NCI-H510A treated with DMSO at 0.1 percent for 48 hours (cell line): ENCODE measurements at regions not wholly inside any gene's neighbourhood (a gene's known extent, or its start where the extent isn't known, plus 50 kb on each side); places are given as distances from the start of the nearest gene placed in this dataset.
"Not testable (repeated sequence)": the region's sequence is repeated elsewhere in the genome, so short reads cannot be mapped to it uniquely, and the experiment has no call there.

Source experiments
- DNase-seq: peaks from one replicate; lab custom pipeline; 2025; lab: John Stamatoyannopoulos, UW

DNA sequence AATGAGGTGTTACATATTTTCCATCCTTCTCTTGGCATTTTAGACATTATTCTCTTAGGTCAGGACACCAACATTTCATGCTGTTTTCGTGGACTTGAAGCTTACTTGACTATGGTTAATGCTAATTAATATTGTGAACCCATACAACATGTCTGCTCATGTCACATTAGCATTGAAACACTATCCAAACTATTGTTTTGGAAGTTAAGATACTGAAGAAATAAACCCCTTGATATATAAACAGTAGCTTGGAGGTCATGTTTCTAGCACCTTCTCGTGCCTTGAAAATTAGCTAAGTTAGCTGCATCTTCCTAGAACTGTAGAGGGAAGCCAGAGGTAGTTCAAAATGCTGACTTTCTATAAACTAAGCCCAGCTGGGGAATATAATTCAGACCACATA, 288.8 kb downstream of the LTN1 start:
- DNase-seq, result no peak

DNA sequence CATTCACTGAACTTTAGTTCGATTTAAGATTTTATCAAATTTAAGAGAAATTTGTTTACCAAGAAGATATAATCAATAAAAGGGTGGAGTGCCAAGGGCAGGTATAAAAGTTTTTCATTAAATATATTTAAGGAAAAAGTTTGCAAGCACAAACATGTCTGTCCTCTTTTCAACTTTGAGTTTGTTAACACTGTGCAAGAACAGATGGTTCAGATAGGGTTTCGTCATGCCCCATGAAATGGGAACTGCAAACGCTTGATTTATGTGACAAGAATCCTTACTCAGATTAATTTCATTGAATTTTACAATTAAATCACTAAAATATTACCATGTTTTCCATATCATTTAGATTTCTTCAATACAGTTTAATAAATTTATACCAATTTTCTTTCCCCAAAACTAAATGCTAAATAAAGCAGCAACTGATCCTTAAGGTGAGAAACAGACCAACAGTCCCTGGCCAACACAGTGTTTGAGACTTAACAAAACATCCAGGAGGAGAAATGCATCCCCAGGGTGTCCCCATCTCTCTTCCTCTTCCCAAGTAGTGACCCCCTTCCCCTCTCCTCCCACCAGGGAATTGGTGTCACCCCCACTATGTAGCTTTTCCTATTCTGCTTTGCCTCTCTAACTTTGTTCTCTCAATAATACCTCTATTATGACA, 292.9 kb downstream of the LTN1 start:
- DNase-seq, result no peak

DNA sequence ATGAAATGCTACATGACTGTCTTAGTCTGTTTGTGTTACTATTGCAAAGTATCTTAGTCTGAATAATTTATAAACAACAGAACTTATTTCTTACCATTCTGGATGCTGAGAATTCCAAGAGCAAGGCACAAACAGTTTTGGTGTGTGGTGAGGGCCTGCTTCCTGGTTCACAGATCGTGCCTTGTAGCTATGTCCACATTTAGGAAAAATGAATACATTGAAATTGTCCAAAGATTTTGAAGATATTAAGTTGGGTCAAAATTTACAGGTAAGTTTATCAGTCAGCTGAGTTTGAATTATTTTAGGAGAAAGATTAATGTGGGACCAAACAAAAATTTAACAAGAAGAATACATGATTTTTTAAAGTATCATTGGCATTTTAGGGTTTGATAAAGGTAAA, 293.5 kb downstream of the LTN1 start:
- DNase-seq, result no peak

GRCh38 chr21:28696844-28697410, 295.8 kb downstream of the LTN1 start:
- no peak for DNase-seq

DNA sequence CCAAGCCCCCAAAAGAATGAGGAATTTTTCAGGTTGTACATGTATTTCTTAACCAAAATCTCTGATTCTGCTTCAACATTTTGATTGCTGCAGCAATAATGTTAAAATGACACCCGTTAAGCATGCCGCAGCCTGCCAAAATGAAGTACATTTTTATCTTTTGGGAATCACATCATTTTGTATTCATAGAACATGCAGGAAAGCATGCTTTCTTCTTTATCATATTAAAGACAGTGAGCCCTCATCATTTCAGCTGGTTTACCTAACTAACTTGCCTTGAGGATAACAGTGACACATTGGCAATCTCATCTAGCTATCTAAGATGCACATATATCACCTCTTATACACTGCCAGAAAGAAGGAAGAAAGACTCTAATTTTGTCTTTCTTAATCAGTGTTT, 299.2 kb downstream of the LTN1 start:
- DNase-seq, result no peak

GRCh38 chr21:28690196-28690595, 302.5 kb downstream of the LTN1 start:
- no peak for DNase-seq

- no peak for DNase-seq
Observed at GRCh38 chr21:28688381-28688780, 304.3 kb downstream of the LTN1 start.

GRCh38 chr21:28687586-28687985, 305.1 kb downstream of the LTN1 start:
- DNase-seq, result no peak

DNA sequence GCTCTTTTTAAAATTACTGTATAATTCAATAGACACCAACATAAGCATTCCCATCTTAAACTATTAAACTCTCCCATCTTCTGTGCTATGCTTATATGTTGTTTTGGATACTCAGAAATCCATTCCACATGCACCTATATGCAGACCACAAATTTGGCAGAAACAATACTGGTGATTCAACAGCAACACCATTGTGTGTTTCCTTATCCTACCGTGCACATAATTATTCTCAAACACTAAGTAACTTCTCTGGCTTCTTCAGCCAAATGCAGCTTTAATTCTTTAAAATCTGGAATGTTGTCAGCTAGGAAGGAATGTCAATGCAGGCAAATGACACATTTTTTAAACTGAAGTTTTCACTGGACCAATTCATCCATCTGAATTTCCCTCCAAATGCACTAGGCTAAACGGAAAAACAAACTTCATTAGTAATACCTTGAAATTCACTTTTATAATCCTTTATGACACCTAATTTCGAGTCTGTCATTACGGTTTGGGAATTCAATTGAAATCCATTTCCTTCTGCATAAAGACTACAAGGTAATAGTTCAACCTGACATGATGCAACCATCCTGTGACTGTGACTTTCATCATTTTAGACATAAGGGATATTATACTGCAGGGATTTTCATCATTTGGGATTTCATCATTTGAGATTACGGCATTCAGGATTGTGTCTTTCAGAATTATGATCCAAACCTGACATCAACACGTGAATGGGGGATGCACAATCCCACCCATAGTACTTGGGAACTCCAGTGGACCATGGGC, 308.5 kb downstream of the LTN1 start:
- no peak for DNase-seq

- DNase-seq, result not testable (repeated sequence)
Observed at GRCh38 chr21:28682884-28683283, 309.8 kb downstream of the LTN1 start.

DNA sequence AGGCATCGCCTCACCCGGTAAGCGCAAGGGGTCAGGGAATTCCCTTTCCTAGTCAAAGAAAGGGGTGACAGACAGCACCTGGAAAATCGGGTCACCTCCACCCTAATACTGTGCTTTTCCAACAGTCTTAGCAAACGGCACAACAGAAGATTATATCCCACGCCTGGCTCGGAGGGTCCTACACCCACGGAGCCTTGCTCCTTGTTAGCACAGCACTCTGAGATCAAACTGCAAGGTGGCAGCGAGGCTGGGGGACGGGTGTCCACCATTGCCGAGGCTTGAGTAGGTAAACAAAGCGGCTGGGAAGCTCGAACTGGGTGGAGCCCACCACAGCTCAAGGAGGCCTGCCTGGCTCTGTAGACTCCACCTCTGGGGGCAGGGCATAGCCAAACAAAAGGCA, 315.6 kb downstream of the LTN1 start:
- DNase-seq, result not testable (repeated sequence)

- no peak for DNase-seq
Observed at GRCh38 chr21:28675331-28676041, 317.2 kb downstream of the LTN1 start.

- no peak for DNase-seq
Observed at GRCh38 chr21:28674763-28675162, 317.9 kb downstream of the LTN1 start.

- no peak for DNase-seq
Observed at GRCh38 chr21:28671549-28672195, 321.0 kb downstream of the LTN1 start.

DNA sequence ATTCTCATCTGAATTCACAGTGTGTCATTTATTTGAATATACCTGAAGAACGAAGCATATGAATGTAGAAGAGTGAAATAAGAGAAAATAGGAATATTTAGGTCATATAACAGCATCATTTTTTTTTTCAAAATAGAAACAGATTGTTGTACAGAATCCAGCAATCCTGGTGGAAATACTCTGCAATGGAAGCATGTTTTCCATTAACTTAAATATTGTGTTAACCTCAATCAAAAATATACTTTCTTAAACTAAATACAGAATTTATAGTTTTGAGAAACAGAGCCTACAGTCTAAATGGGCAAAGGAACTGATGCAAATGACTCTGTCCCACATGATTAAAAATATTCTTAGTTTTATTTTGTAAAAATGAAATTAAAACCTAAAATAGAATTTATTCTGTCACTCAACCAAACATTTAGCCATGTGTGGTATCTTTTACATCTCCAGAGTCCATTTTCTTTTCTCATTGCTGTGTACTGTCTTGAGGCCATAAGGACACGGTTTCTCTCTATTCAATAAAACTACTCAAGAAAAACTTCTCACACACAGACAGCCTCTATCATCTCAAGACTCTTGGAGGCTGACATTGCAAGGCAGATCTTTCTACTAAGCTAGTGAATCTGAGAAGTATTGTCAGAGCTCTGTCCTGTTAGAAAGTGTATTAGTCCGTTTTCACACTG, 322.6 kb downstream of the LTN1 start:
- DNase-seq, result no peak

DNA sequence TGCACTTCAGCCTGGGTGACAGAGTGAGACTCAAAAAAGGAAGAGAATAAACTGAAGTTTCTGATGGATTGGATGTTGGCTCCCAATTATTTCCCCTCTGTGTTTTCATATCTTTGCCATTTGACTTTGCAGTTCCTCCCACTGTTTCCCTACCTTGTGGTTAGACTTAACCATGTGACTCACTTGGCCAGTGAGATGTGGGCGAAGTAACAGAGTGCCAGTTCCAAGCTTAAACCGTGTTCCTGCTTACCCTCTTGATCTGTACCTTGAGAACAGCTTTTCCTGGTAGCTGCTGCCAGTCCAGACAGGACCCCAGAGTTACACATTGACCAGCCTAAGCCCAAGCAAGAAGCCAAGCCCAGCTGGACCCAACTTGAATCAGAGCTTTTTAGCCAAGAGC, 323.4 kb downstream of the LTN1 start:
- no peak for DNase-seq

DNA sequence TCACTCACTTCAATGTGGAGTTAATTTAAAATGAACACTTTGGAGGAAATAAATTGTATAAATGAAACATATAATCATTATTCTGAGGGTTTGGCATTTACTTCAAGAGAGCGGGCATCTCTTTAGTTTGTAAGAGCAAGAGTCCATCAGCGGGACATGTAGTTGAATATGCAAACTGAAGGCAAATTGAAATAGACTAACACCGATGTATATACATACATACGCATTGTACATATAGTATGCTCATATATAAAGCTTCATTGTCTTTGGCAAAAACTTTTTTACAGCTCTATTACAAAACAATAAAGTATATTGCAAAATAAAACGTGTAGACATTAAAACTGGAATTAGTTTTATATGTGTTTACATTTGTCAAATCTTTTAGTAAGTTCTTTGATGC, 328.9 kb downstream of the LTN1 start:
- DNase-seq, result no peak

DNA sequence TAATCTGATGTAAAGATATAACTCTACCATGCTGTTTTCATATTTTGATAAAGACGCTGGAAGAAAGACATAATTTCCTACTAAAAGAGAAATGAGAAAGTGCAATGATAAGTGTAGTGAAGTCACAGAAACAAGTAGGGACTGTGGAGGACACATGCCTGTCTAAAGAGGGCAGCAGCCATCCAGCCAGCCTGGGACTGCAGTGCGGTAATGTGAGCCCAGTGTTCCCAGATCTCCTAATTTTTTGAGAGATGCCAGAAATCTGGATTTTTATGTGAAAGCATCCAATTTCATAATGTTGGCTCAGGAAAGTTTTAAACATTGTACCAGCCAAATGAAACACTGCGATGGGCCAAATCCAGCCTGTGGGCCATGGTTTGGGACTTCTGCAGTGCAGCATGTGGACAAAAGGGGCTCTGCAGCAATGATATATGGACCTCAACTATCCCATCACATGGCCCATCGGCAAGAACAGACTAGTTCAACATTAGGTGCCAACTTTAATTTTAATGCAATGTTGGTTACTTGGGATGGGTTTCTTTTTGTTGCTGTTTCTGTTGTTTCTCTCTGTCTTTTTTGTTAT, 329.5 kb downstream of the LTN1 start:
- no peak for DNase-seq

- DNase-seq, result no peak
Observed at GRCh38 chr21:28657566-28657965, 335.1 kb downstream of the LTN1 start.

DNA sequence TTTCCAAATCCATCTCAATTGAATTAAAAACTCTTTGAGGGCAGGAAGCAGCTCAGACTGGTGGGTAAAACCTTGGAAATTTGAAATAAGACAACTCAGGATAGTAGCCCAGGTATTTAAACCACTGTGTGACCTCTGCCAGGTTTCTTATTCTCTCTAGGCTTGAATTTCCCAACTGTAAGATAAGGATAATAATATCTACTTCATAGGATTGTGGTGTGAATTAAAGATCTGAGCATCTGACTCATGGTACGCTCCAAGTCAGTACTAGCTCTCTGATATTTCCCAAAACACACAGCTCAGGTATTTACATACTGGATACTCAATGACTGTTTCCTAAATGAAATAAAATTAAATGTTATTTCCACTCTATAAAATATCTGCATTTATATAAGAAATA, 337.2 kb downstream of the LTN1 start:
- DNase-seq, result no peak

GRCh38 chr21:28654406-28654805, 338.3 kb downstream of the LTN1 start:
- DNase-seq, result no peak
